Neuronal stem cell (in vitro differentiated cells): ENCODE measurements at regions not wholly inside any gene's neighbourhood (a gene's known extent, or its start where the extent isn't known, plus 50 kb on each side); places are given as distances from the start of the nearest gene placed in this dataset.

Source experiments
- DNase-seq: peaks from one replicate; pipeline ENCODE4 v3.0.0-alpha.2; 2013; ENCODE audit warnings: low spot score
- H2AFZ ChIP-seq: one replicate; pipeline ENCODE4 v1.6.1; 2013; ENCODE audit warnings: mild to moderate bottlenecking, low read length, inconsistent platforms
- H2AK5ac ChIP-seq: 2 replicates; pipeline ENCODE4 v1.6.1; 2013; ENCODE audit warnings: low read depth, mild to moderate bottlenecking, inconsistent platforms, low read length, moderate library complexity, mixed read lengths
- H2BK120ac ChIP-seq: 2 replicates; pipeline ENCODE4 v1.6.1; 2013; ENCODE audit warnings: low read depth, mild to moderate bottlenecking, inconsistent platforms, low read length, moderate library complexity, mixed read lengths
- H2BK12ac ChIP-seq: one replicate; pipeline ENCODE4 v1.6.1; 2013; ENCODE audit warnings: low read length, inconsistent platforms
- H2BK15ac ChIP-seq: 2 replicates; pipeline ENCODE4 v1.6.1; 2013; ENCODE audit warnings: mild to moderate bottlenecking, low read length, inconsistent platforms, mixed read lengths
- H2BK5ac ChIP-seq: one replicate; pipeline ENCODE4 v1.6.1; 2013; ENCODE audit warnings: inconsistent platforms, mild to moderate bottlenecking, low read length, moderate library complexity
- H3K14ac ChIP-seq: one replicate; pipeline ENCODE4 v1.6.1; 2013; ENCODE audit warnings: low read length, inconsistent platforms
- H3K18ac ChIP-seq: 2 replicates; pipeline ENCODE4 v1.6.1; 2013; ENCODE audit warnings: low read length, inconsistent platforms
- H3K23ac ChIP-seq: 2 replicates; pipeline ENCODE4 v1.6.1; 2013; ENCODE audit warnings: low read depth, mild to moderate bottlenecking, mixed read lengths, low read length, inconsistent platforms; ENCODE audit not compliant: poor library complexity
- H3K27ac ChIP-seq: replicated peaks from 3 replicates; pipeline ENCODE4 v1.5.1; 2013; ENCODE audit warnings: low read length, inconsistent platforms
- H3K27me3 ChIP-seq, 3 experiments: 2 replicates each; pipeline ENCODE4 v1.6.1; 2013; ENCODE audit warnings: low read length in 3 of 3, mild to moderate bottlenecking in 2 of 3, inconsistent platforms in 1 of 3, low read depth in 1 of 3, mixed read lengths in 1 of 3, moderate library complexity in 1 of 3; ENCODE audit not compliant: control insufficient read depth in 3 of 3, insufficient read depth in 3 of 3
- H3K36me3 ChIP-seq, 2 donors: replicated peaks in 1 of 2; 2 replicates each; pipeline ENCODE4 v1.6.1; 2013; ENCODE audit warnings: low read length in 2 of 2; ENCODE audit not compliant: control insufficient read depth in 2 of 2, insufficient read depth in 2 of 2
- H3K4ac ChIP-seq: 2 replicates; pipeline ENCODE4 v1.6.1; 2013; ENCODE audit warnings: inconsistent platforms, mild to moderate bottlenecking, low read length, moderate library complexity
- H3K4me1 ChIP-seq, 2 donors: 1 replicate in 1 of 2; 2 replicates in 1 of 2; pipeline ENCODE4 v1.6.1; 2013; ENCODE audit warnings: low read length in 2 of 2, low read depth in 1 of 2; ENCODE audit not compliant: control insufficient read depth in 2 of 2, insufficient read depth in 1 of 2
- H3K4me2 ChIP-seq: one replicate; pipeline ENCODE4 v1.6.1; 2013; ENCODE audit warnings: mild to moderate bottlenecking, low read length, inconsistent platforms; ENCODE audit not compliant: insufficient read depth, poor library complexity, severe bottlenecking
- H3K4me3 ChIP-seq, 2 donors: 2 replicates each; pipeline ENCODE4 v1.5.1; 2013; ENCODE audit warnings: low read length in 2 of 2, mild to moderate bottlenecking in 2 of 2, inconsistent platforms in 1 of 2, moderate library complexity in 1 of 2
- H3K79me1 ChIP-seq: one replicate; pipeline ENCODE4 v1.6.1; 2013; ENCODE audit warnings: low read depth, mild to moderate bottlenecking, inconsistent platforms, low read length, moderate library complexity
- H3K9ac ChIP-seq: one replicate; pipeline ENCODE4 v1.6.1; 2013; ENCODE audit warnings: mild to moderate bottlenecking, low read depth, low read length, inconsistent platforms; ENCODE audit not compliant: poor library complexity
- H3K9me3 ChIP-seq, 2 donors: replicated peaks in 1 of 2; 2 replicates each; pipeline versions ENCODE3 to v1.6.1; 2013; ENCODE audit warnings: low read length in 2 of 2, mild to moderate bottlenecking in 2 of 2, inconsistent platforms in 1 of 2, low read depth in 1 of 2, mixed read lengths in 1 of 2, moderate library complexity in 1 of 2; ENCODE audit not compliant: control insufficient read depth in 2 of 2, insufficient read depth in 1 of 2
- H4K8ac ChIP-seq: one replicate; pipeline ENCODE4 v1.6.1; 2013; ENCODE audit warnings: low read depth, mild to moderate bottlenecking, inconsistent platforms, low read length, moderate library complexity
- H4K91ac ChIP-seq: one replicate; pipeline ENCODE4 v1.6.1; 2013; ENCODE audit warnings: low read length, low read depth, mild to moderate bottlenecking, inconsistent platforms; ENCODE audit not compliant: poor library complexity
- WGBS, 2 donors: extraction: QIAGEN DNeasy Blood & Tissue Kit; methylation state at CpG; one replicate each; pipeline ENCODE4 v1.1.7; 2013; ENCODE audit warnings: missing lambda C conversion rate in 2 of 2, mixed read lengths in 1 of 2; ENCODE audit not compliant: insufficient read length in 2 of 2, insufficient replicate concordance in 1 of 2; ENCODE audit errors: extremely low coverage in 2 of 2; 5-methylcytosine and 5-hydroxymethylcytosine counted together

DNA sequence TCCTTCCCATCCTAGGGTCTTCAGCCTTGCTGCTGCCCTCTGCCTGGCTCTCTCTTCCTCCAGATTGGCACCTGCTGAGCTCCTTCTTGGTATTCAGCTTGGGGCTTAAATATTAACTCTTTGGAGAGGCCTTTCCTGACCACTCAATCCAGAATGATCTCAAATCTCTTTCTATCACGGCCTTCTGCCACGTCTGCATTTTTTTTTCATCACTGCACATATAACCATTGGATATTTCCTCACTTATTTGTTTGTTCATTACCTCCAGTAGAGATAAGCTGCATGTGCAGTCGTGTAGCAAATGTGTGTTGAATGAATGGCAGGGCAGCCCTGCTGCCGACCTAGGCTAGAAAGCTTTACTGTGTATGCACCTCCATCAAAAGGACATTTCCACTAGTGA is 51.6 kb upstream of the MPP7 start:
- Histone ChIP-seq H2BK120ac (no peak overlapping the region), H3K14ac (no peak overlapping the region), H2BK5ac (no peak overlapping the region), H2AK5ac (no peak overlapping the region), H3K4me2 (no peak overlapping the region), H3K36me3 (no peaks in the 10 kb centered on the region), H3K18ac (no peak overlapping the region), H2BK12ac (no peak overlapping the region), H3K27ac (no peak overlapping the region), H3K4me1 (no peaks in the 10 kb centered on the region), H4K8ac (no peak overlapping the region), H2BK15ac (no peak overlapping the region), H4K91ac (no peak overlapping the region), H3K4ac (no peak overlapping the region), H3K27me3 (no peaks in the 10 kb centered on the region), H3K23ac (no peak overlapping the region), H3K9ac (no peak overlapping the region), H3K4me3 (no peak overlapping the region), H3K9me3 (no peaks in the 10 kb centered on the region), H2AFZ (no peak overlapping the region), H3K79me1 (no peaks in the 10 kb centered on the region)
- no peak for DNase-seq
- no CpG with 5 or more reads among the region's 4 CpGs for WGBS, 2 donors

- WGBS, 2 donors, result no CpG with 5 or more reads among the region's 2 CpGs
- Histone ChIP-seq H2BK15ac (no peak overlapping the region), H3K23ac (no peak overlapping the region), H2BK120ac (no peak overlapping the region), H3K27me3 (peaks cover 0 to 2% (median 0%) of the 10 kb centered on the region in 3 experiments), H2AFZ (no peak overlapping the region), H2BK5ac (no peak overlapping the region), H3K18ac (no peak overlapping the region), H2AK5ac (no peak overlapping the region), H4K8ac (no peak overlapping the region), H3K27ac (no peak overlapping the region), H3K4me1 (no peaks in the 10 kb centered on the region), H2BK12ac (no peak overlapping the region), H3K4me3 (no peak overlapping the region), H3K9ac (no peak overlapping the region), H3K36me3 (no peaks in the 10 kb centered on the region), H3K79me1 (no peaks in the 10 kb centered on the region), H4K91ac (no peak overlapping the region), H3K14ac (no peak overlapping the region), H3K4ac (no peak overlapping the region), H3K4me2 (no peak overlapping the region), H3K9me3 (no peaks in the 10 kb centered on the region)
- DNase-seq, result no peak
Observed at GRCh38 chr10:28355376-28355775, 52.5 kb upstream of the MPP7 start.

GRCh38 chr10:28359334-28359733 is 56.5 kb upstream of the MPP7 start:
- WGBS, 2 donors, result no CpG with 5 or more reads among the region's 3 CpGs
- Histone ChIP-seq H3K4me1 (no peaks in the 10 kb centered on the region), H3K14ac (no peak overlapping the region), H2BK15ac (no peak overlapping the region), H3K27me3 (peaks cover 0 to 2% (median 0%) of the 10 kb centered on the region in 3 experiments), H2AK5ac (no peak overlapping the region), H2BK120ac (no peak overlapping the region), H2BK5ac (no peak overlapping the region), H3K9ac (no peak overlapping the region), H3K36me3 (no peaks in the 10 kb centered on the region), H2AFZ (no peak overlapping the region), H4K91ac (no peak overlapping the region), H3K9me3 (no peaks in the 10 kb centered on the region), H2BK12ac (no peak overlapping the region), H4K8ac (no peak overlapping the region), H3K4me3 (no peak overlapping the region), H3K23ac (no peak overlapping the region), H3K79me1 (no peaks in the 10 kb centered on the region), H3K4ac (no peak overlapping the region), H3K27ac (no peak overlapping the region), H3K18ac (no peak overlapping the region), H3K4me2 (no peak overlapping the region)
- DNase-seq, result no peak

DNA sequence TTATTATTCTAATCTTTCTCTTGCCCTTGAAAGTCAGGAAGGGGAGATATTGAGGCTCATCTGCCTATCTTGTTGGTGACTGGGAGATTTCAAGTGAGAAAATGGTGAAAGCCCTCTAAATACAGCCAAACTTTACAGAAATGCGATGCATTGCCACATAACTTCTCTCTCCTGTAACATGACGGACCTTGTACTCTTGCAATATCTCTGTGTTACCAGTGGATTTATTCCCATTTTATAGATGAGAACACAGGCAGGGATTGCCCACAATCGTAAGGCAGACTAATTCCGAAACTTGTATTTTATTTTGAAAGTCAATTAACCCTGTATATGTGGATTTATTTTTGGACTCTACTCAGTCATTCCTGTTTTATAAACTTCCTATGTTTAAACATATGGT is 57.3 kb upstream of the MPP7 start:
- WGBS, 2 donors, result no CpG with 5 or more reads among the region's 4 CpGs
- no peak overlapping the region for H2BK15ac ChIP-seq
- H2BK120ac ChIP-seq, result no peak overlapping the region
- no peak overlapping the region for H3K9ac ChIP-seq
- no peak for DNase-seq
- H4K8ac ChIP-seq, result no peak overlapping the region
- H3K27me3 ChIP-seq, result peaks cover 0 to 2% (median 0%) of the 10 kb centered on the region in 3 experiments
- no peak overlapping the region for H4K91ac ChIP-seq
- no peak overlapping the region for H3K18ac ChIP-seq
- no peak overlapping the region for H2AFZ ChIP-seq
- H2AK5ac ChIP-seq, result no peak overlapping the region
- H3K4me1 ChIP-seq, result no peaks in the 10 kb centered on the region
- H3K4ac ChIP-seq, result no peak overlapping the region
- no peak overlapping the region for H3K14ac ChIP-seq
- no peaks in the 10 kb centered on the region for H3K79me1 ChIP-seq
- H2BK12ac ChIP-seq, result no peak overlapping the region
- no peak overlapping the region for H2BK5ac ChIP-seq
- no peaks in the 10 kb centered on the region for H3K9me3 ChIP-seq
- no peak overlapping the region for H3K4me2 ChIP-seq
- no peaks in the 10 kb centered on the region for H3K36me3 ChIP-seq
- H3K23ac ChIP-seq, result no peak overlapping the region
- H3K27ac ChIP-seq, result no peak overlapping the region
- H3K4me3 ChIP-seq, result no peak overlapping the region
